Activated T-helper 1 cell treated with anti-CD3 and anti-CD28 coated beads, Interleukin-12 subunit alpha, Interleukin-12 subunit beta, Interleukin-2, Interleukin-4 antibody, amounts not matched to agents 30 ng/mL and 10 ng/mL and 1 ng/mL, durations not matched to agents 14 hours and 24 hours and 36 hours (primary cell): ENCODE measurements at regions not wholly inside any gene's neighbourhood (a gene's known extent, or its start where the extent isn't known, plus 50 kb on each side); places are given as distances from the start of the nearest gene placed in this dataset.

Source experiments
- DNase-seq: peaks from one replicate; pipeline ENCODE4 v3.0.0; 2021; ENCODE audit warnings: low spot score
- H3K27ac Mint-ChIP-seq: one replicate; pipeline ENCODE4 v1.8.0; 2021; ENCODE audit warnings: mild to moderate bottlenecking, mixed read lengths
- H3K27me3 Mint-ChIP-seq: one replicate; pipeline ENCODE4 v1.8.0; 2022; ENCODE audit warnings: mild to moderate bottlenecking, moderate library complexity, mixed read lengths; ENCODE audit not compliant: insufficient read depth
- H3K36me3 Mint-ChIP-seq: one replicate; pipeline ENCODE4 v1.8.0; 2021; ENCODE audit warnings: low read depth, mixed read lengths
- H3K4me1 Mint-ChIP-seq: one replicate; pipeline ENCODE4 v1.8.0; 2021; ENCODE audit warnings: low read depth, mixed read lengths
- H3K4me3 Mint-ChIP-seq: one replicate; pipeline ENCODE4 v1.8.0; 2021; ENCODE audit warnings: mild to moderate bottlenecking, moderate library complexity, mixed read lengths
- H3K9me3 Mint-ChIP-seq: one replicate; pipeline ENCODE4 v1.8.0; 2021; ENCODE audit warnings: mixed read lengths
- intact Hi-C: fragments of 100-400 bp; cut with micrococcal nuclease; formaldehyde crosslinking; loops from one replicate; pipeline ENCODE4 v1.15.1; 2024

DNA sequence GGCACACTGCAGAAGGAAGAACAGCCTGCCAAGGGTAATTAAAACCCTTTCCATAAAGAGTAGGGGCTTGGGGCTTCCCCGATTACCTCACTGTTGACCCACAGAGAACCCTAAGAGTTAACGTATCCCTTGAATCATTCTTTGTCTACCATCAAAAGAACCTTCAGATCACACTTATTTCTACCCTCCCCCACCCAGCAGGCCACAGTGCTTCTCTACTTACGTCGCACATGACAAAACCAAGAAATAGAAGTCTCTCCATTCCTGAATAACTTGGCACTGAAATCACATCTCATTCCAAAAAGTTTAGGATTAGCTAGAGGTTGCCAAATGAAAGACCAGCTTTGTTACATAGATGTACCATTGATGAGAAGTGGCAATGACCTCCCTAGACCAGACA is 268.7 kb upstream of the GAS1 start:
- Mint-ChIP-seq H3K4me1 (no peaks in the 10 kb centered on the region), H3K9me3 (no peaks in the 10 kb centered on the region), H3K36me3 (no peaks in the 10 kb centered on the region), H3K27ac (no peak overlapping the region), H3K4me3 (no peak overlapping the region), H3K27me3 (no peaks in the 10 kb centered on the region)
- no peak for DNase-seq
- intact Hi-C loops = no loop called here

- Mint-ChIP-seq H3K27ac (no peak overlapping the region), H3K36me3 (no peaks in the 10 kb centered on the region), H3K9me3 (no peaks in the 10 kb centered on the region), H3K27me3 (no peaks in the 10 kb centered on the region), H3K4me1 (no peaks in the 10 kb centered on the region), H3K4me3 (no peak overlapping the region)
- intact Hi-C loops = no loop called here
- no peak for DNase-seq
Measured at GRCh38 chr9:87216897-87217455, 269.7 kb upstream of the GAS1 start.

GRCh38 chr9:87223392-87224246 is 274.0 kb upstream of the DAPK1 start:
- Mint-ChIP-seq H3K27ac (no peak overlapping the region), H3K9me3 (no peaks in the 10 kb centered on the region), H3K4me1 (no peaks in the 10 kb centered on the region), H3K4me3 (no peak overlapping the region), H3K36me3 (no peaks in the 10 kb centered on the region), H3K27me3 (peaks cover 6% of the 10 kb centered on the region)
- DNase-seq = no peak
- intact Hi-C loops = no loop called here

DNA sequence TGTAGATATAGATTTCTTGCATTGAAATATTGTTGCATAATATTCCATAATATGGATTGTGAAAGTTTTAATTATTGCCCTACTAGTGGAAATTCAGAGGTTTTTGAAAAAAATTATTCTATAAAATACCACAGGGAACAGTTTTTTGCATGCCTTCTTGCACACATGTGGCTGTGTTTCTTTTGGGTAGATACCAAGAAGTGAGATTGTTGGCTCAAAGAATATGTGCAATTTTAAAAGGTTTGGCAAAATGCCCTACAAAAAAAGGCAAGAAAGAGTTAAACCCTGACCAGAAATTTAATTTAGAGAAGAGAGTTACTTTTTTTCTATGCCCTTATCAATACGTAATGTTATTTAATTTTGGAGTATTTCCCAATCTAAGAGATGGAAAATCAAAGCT is 270.8 kb upstream of the DAPK1 start:
- intact Hi-C loops = no loop called here
- no peak for DNase-seq
- Mint-ChIP-seq H3K4me1 (no peaks in the 10 kb centered on the region), H3K36me3 (no peaks in the 10 kb centered on the region), H3K9me3 (peaks cover 3% of the 10 kb centered on the region), H3K4me3 (no peak overlapping the region), H3K27ac (no peak overlapping the region), H3K27me3 (peaks cover 6% of the 10 kb centered on the region)

DNA sequence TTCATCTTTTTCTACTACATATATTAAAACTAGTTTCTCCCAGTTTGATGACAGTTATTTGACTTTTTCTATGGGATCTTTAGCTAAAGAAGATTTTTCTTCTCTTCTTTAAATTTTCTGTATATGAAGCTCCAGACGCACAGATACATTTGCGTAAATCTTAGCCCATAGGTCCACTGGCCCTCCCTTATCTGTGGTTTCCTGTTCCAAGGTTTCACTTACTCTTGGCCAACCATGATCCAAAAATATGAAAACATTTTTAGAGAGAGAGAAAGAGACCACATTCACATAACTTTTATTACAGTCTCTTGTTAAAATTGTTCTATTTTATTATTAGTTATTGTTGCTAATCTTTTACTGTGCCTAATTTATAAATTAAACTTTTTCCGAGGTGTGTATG is 270.2 kb upstream of the DAPK1 start:
- Mint-ChIP-seq H3K36me3 (no peaks in the 10 kb centered on the region), H3K4me1 (no peaks in the 10 kb centered on the region), H3K4me3 (no peak overlapping the region), H3K9me3 (peaks cover 3% of the 10 kb centered on the region), H3K27me3 (peaks cover 3% of the 10 kb centered on the region), H3K27ac (no peak overlapping the region)
- DNase-seq = no peak
- intact Hi-C loops = no loop called here

- Mint-ChIP-seq H3K4me1 (no peaks in the 10 kb centered on the region), H3K36me3 (no peaks in the 10 kb centered on the region), H3K4me3 (no peak overlapping the region), H3K27ac (no peak overlapping the region), H3K27me3 (peaks cover 4% of the 10 kb centered on the region), H3K9me3 (peaks cover 3% of the 10 kb centered on the region)
- no peak for DNase-seq
- intact Hi-C loops = no loop called here
Measured at GRCh38 chr9:87229108-87229507, 268.6 kb upstream of the DAPK1 start.

- peaks cover 4% of the 10 kb centered on the region for H3K27me3 Mint-ChIP-seq
- intact Hi-C loops = no loop called here
- no peak for DNase-seq
- H3K27ac Mint-ChIP-seq = no peak overlapping the region
- H3K9me3 Mint-ChIP-seq = peaks cover 3% of the 10 kb centered on the region
- no peak overlapping the region for H3K4me3 Mint-ChIP-seq
- H3K4me1 Mint-ChIP-seq = no peaks in the 10 kb centered on the region
- H3K36me3 Mint-ChIP-seq = no peaks in the 10 kb centered on the region
Measured at GRCh38 chr9:87233431-87233830, 264.2 kb upstream of the DAPK1 start.

DNA sequence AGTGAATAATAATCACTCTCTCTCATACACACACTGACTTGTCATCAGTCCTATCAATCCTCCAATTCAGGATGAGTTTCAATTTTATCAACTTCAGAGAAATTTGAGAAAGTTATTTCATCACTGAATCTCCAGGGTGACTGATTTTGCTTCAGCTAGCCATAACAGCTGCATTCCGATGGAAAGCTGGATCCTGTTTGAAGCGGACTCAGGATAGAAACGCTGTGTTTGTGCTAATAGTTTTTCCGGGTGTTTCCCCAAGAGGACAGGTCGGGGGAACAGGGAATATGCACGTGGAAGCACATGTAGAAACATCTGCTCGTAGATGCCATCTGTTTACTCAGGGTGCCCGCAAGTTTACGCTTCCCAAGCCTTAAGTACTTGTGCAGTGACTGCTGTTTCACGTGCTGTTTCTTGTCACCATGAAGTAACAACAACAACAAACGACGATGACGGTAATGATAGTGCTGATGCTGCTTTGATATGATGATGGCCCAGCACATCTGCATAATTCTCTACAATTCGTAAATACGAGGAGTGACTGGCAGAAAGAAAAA is 263.7 kb upstream of the DAPK1 start:
- H3K27ac Mint-ChIP-seq = no peak overlapping the region
- DNase-seq = no peak
- H3K27me3 Mint-ChIP-seq = peaks cover 3% of the 10 kb centered on the region
- no peaks in the 10 kb centered on the region for H3K4me1 Mint-ChIP-seq
- H3K9me3 Mint-ChIP-seq = peaks cover 3% of the 10 kb centered on the region
- intact Hi-C loops = no loop called here
- H3K4me3 Mint-ChIP-seq = no peak overlapping the region
- no peaks in the 10 kb centered on the region for H3K36me3 Mint-ChIP-seq

DNA sequence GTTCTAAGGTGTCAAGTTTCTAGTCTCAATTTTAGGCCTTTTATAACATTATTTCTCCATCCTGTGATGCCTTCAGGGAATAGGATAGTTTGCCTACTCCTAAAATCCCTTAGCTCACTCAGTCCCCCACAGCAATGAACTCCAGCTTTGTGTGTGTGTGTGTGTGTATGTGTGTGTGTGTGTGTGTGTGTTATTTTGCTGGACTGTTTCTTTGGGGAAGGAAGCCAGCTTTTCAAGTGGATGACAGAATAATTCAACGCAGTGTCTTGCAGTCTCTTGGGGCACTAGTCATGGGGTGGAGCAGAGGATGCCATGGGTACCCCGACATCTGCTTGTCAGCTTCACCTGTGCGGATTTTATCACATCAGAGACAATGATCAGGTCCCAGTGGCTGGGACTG is 262.8 kb upstream of the DAPK1 start:
- Mint-ChIP-seq H3K9me3 (peaks cover 3% of the 10 kb centered on the region), H3K36me3 (no peaks in the 10 kb centered on the region), H3K27me3 (peaks cover 3% of the 10 kb centered on the region), H3K4me3 (no peak overlapping the region), H3K27ac (no peak overlapping the region), H3K4me1 (no peaks in the 10 kb centered on the region)
- DNase-seq = no peak
- intact Hi-C loops = no loop called here

DNA sequence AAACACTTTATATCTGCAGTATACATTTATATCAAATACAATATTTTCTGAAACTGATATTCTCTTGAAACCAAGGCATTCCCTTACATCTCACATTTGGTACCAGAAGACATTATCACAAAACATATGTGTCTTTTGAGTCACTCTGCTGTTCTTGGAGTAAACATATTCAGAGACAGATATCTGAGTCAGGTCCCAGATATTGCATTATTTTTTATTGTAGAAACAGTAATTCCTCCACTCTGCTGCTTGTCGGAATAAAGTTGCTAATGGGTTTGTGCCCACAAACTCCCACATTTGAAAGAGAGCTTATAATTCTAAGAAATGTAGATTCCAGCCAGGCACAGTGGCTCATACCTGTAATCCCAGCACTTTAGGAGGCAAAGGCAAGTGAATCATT is 261.1 kb upstream of the DAPK1 start:
- no peak for DNase-seq
- Mint-ChIP-seq H3K4me3 (no peak overlapping the region), H3K4me1 (no peaks in the 10 kb centered on the region), H3K36me3 (no peaks in the 10 kb centered on the region), H3K27ac (no peak overlapping the region), H3K9me3 (peaks cover 3% of the 10 kb centered on the region), H3K27me3 (peaks cover 3% of the 10 kb centered on the region)
- intact Hi-C loops = no loop called here

DNA sequence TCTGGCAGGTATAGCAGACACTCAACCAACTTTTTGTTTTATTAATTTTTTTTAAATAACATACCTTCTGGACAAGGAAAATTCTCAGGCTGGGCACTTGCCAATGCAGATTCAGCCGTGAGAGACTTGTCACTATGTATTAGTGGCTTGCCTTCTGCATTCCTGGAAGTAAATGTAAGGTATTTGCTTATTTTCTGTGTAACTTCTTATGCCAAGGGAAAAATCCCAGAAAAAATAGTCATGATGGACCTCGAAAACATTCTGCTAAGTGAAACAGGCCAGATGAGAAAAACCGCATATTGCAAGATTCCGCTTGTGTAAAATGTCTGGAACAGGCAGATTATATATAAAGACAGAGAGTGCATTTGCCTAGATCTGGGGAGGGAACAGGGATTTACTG is 260.3 kb upstream of the DAPK1 start:
- no peaks in the 10 kb centered on the region for H3K9me3 Mint-ChIP-seq
- intact Hi-C loops = no loop called here
- no peaks in the 10 kb centered on the region for H3K36me3 Mint-ChIP-seq
- H3K27me3 Mint-ChIP-seq = peaks cover 3% of the 10 kb centered on the region
- DNase-seq = no peak
- H3K27ac Mint-ChIP-seq = no peak overlapping the region
- no peaks in the 10 kb centered on the region for H3K4me1 Mint-ChIP-seq
- H3K4me3 Mint-ChIP-seq = no peak overlapping the region

DNA sequence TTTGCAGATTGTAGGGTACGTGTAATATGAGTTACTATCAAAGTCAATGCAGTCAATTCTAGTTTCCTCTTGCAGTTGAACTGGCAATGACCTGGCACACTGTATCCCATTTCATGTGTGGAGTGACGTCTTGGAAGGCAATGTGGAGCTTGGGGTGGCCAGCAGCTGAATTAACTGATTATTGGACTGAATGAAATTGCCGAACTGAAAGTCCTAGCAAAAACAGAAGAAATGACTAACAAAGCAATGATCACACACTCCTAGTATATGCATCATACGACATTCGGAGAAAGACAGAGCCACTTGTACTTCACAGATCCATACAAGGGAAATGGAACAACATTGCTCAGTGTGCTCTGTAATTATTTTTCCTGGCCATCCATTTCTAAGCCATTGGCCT is 259.1 kb upstream of the DAPK1 start:
- Mint-ChIP-seq H3K9me3 (no peaks in the 10 kb centered on the region), H3K27ac (no peak overlapping the region), H3K27me3 (peaks cover 2% of the 10 kb centered on the region), H3K4me3 (no peak overlapping the region), H3K36me3 (no peaks in the 10 kb centered on the region), H3K4me1 (no peaks in the 10 kb centered on the region)
- intact Hi-C loops = no loop called here
- no peak for DNase-seq

- H3K36me3 Mint-ChIP-seq = no peaks in the 10 kb centered on the region
- no peaks in the 10 kb centered on the region for H3K9me3 Mint-ChIP-seq
- no peaks in the 10 kb centered on the region for H3K4me1 Mint-ChIP-seq
- DNase-seq = no peak
- no peak overlapping the region for H3K4me3 Mint-ChIP-seq
- intact Hi-C loops = no loop called here
- H3K27ac Mint-ChIP-seq = no peak overlapping the region
- H3K27me3 Mint-ChIP-seq = peaks cover 2% of the 10 kb centered on the region
Measured at GRCh38 chr9:87239312-87239711, 258.4 kb upstream of the DAPK1 start.
